Loucy (cell line): ENCODE measurements at regions not wholly inside any gene's neighbourhood (a gene's known extent, or its start where the extent isn't known, plus 50 kb on each side); places are given as distances from the start of the nearest gene placed in this dataset.

Experiments
- CTCF ChIP-seq: fragments of 200-600 bp; sonication (generic); conservative IDR thresholded peaks from 2 replicates; pipeline ENCODE4 v1.5.1; 2014; ENCODE audit warnings: mild to moderate bottlenecking, antibody characterized with exemption, low read length
- EZH2phosphoT487 ChIP-seq: fragments of 200-600 bp; IDR thresholded peaks from 2 replicates; pipeline ENCODE4 v1.6.1; 2018; ENCODE audit warnings: antibody characterized with exemption, mild to moderate bottlenecking, moderate library complexity, borderline replicate concordance

- TF ChIP-seq CTCF (no peak), EZH2phosphoT487 (no peak)
These were observed 222.9 kb upstream of the AJAP1 start for GRCh38 chr1:4431491-4431890.
